Testis (tissue), 2 donors: ENCODE measurements at regions not wholly inside any gene's neighbourhood (a gene's known extent, or its start where the extent isn't known, plus 50 kb on each side); places are given as distances from the start of the nearest gene placed in this dataset.

Experiments used
- CTCF ChIP-seq, 3 experiments: fragments of 450-650 bp in 2 of 3; fragments of 200-600 bp in 1 of 3; sonication (generic) in 1 of 3; IDR thresholded peaks; one replicate each; pipeline ENCODE4 v1.5.1; 2016 to 2019; ENCODE audit warnings: antibody characterized with exemption in 3 of 3, mild to moderate bottlenecking in 2 of 3, moderate library complexity in 1 of 3
- POLR2A ChIP-seq: fragments of 450-650 bp; IDR thresholded peaks from one replicate; pipeline ENCODE4 v1.6.1; 2017; ENCODE audit warnings: antibody characterized with exemption, mild to moderate bottlenecking, moderate library complexity

- no peak for TF ChIP-seq POLR2A
- peak; percentile 29 to 60 (median 34) for TF ChIP-seq CTCF (IDR thresholded peaks at IDR 0.05)
Measured at GRCh38 chr12:17588968-17589367, 501.0 kb downstream of the RERGL start.
